ENCODE measurements at regions not wholly inside any gene's neighbourhood (a gene's known extent, or its start where the extent isn't known, plus 50 kb on each side); places are given as distances from the start of the nearest gene placed in this dataset.

DNA sequence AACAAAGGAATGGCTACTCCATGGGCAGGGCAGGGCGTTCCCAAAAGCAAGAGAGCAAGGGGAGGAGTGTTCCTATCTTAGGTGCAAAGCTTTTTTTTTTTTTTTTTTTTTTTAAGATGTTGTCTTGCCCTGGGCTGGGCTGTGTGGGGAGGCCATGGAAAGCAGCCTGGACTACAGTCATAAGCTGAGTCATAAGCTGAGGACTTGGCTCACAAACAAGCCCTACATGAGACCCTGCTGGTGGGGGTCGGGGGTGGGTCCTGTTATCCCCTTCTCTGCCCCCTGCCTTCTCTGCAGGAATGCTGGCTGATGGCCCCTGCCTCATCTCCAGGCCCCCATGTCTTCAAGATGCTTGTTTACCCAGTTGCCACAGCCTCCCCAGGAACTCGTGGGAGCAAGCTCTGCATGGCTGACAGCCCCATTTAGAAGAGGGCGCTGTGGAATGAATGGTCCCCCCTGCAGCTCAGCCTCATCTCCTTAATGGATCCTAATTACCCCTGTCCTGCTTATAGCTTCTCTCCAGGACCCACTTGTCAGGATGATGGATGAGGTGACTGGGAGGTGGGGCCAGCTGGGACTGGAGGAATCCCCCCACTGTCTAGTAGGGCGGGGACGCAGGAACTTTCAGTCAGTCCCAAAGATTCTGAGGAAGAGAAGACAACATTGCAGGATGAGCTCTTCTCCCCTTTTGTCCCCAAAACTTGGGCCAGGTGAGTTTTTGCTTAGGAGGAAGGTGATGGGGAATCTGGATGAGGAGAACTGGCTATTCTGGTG lies 340.8 kb upstream of the PODXL start:
- H3K27me3 ChIP-seq (ENCODE audit: control insufficient read depth, insufficient read depth, low read length) = no peaks in the 10 kb centered on the region
- WGBS (ENCODE audit: insufficient coverage) = 71% methylated on average over 6 of the region's 6 CpGs

DNA sequence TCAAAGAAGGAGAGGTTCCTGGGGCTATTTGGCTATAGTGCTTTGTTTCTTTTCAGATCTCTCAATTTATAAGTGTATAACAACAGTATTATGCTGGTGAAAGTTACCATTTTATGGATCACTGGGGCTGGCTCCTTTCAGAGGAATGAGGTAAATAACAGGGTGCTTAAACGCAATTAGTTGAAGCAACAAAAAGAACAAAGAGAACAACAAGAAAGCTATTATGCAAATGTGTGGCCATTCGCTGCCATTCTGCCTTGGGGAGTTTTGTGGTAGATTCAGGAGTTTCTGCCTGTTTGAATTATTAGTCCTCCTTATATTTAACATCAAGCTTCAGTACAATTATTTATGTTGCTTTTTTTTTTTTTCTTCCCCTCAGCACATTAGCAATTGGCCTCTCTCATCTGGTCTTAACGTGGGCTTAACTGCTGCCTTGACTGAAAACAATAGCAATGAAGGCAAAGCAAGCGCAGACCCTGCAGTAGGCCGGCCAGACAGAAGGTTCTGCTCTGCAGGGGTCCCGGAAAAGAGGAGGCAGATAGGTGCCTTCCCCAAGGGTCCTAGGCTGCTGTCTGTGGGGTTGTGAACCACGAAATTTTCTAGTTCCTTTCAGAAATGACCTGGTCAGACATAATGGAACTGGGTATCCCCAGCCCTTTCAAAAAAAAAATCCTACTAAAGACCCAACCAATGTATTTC lies 339.9 kb upstream of the PODXL start:
- H3K4me3 ChIP-seq (ENCODE audit: low read length) = no peak overlapping the region
- no peaks in the 10 kb centered on the region for H3K27me3 ChIP-seq (ENCODE audit: control insufficient read depth, insufficient read depth, low read length)
- no peak overlapping the region for H3K4me3 Mint-ChIP-seq
- no peaks in the 10 kb centered on the region for H3K9me3 ChIP-seq (ENCODE audit: control insufficient read depth, insufficient read depth, low read length)
- peaks cover 0 to 5% of the 10 kb centered on the region in 2 donors for H3K4me1 Mint-ChIP-seq
- TF ChIP-seq, protein P1, sequence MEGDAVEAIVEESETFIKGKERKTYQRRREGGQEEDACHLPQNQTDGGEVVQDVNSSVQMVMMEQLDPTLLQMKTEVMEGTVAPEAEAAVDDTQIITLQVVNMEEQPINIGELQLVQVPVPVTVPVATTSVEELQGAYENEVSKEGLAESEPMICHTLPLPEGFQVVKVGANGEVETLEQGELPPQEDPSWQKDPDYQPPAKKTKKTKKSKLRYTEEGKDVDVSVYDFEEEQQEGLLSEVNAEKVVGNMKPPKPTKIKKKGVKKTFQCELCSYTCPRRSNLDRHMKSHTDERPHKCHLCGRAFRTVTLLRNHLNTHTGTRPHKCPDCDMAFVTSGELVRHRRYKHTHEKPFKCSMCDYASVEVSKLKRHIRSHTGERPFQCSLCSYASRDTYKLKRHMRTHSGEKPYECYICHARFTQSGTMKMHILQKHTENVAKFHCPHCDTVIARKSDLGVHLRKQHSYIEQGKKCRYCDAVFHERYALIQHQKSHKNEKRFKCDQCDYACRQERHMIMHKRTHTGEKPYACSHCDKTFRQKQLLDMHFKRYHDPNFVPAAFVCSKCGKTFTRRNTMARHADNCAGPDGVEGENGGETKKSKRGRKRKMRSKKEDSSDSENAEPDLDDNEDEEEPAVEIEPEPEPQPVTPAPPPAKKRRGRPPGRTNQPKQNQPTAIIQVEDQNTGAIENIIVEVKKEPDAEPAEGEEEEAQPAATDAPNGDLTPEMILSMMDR (IDR thresholded peaks at IDR 0.05) = no peak
- H3K27me3 Mint-ChIP-seq (ENCODE audit: low read depth in 2 of 2) = peaks cover 8 to 28% of the 10 kb centered on the region in 2 donors
- peaks cover 0 to 4% of the 10 kb centered on the region in 2 donors for H3K9me3 Mint-ChIP-seq
- no peak for DNase-seq
- no peak overlapping the region for H3K27ac ChIP-seq (ENCODE audit: low read length)
- no peaks in the 10 kb centered on the region for H3K36me3 Mint-ChIP-seq
- WGBS (ENCODE audit: insufficient coverage) = 77% methylated on average over 7 of the region's 7 CpGs
- ATAC-seq = no peak
- no peaks in the 10 kb centered on the region for H3K36me3 ChIP-seq (ENCODE audit: control insufficient read depth, insufficient read depth, low read length)
- no peaks in the 10 kb centered on the region for H3K4me1 ChIP-seq (ENCODE audit: control insufficient read depth, insufficient read depth, low read length)
- H3K27ac Mint-ChIP-seq = no peak overlapping the region
- intact Hi-C loops (cut with micrococcal nuclease) = no loop called here

More for the DNA sequence above, 340.8 kb upstream of the PODXL start:
- no peak overlapping the region for H3K27ac ChIP-seq (ENCODE audit: low read length)
- ATAC-seq (no peak), DNase-seq (no peak)
- Mint-ChIP-seq H3K36me3 (no peaks in the 10 kb centered on the region), H3K4me1 (peaks cover 0 to 5% of the 10 kb centered on the region in 2 donors), H3K4me3 (no peak overlapping the region), H3K27ac (no peak overlapping the region), H3K27me3 (ENCODE audit: low read depth in 2 of 2) (peaks cover 8 to 24% of the 10 kb centered on the region in 2 donors), H3K9me3 (peaks cover 0 to 4% of the 10 kb centered on the region in 2 donors)
- H3K4me3 ChIP-seq (ENCODE audit: low read length) = no peak overlapping the region
- intact Hi-C loops (cut with micrococcal nuclease) = no loop called here
- TF ChIP-seq, protein P1 (IDR thresholded peaks at IDR 0.05) = no peak
- H3K4me1 ChIP-seq (ENCODE audit: control insufficient read depth, insufficient read depth, low read length) = no peaks in the 10 kb centered on the region
- H3K36me3 ChIP-seq (ENCODE audit: control insufficient read depth, insufficient read depth, low read length) = no peaks in the 10 kb centered on the region
- H3K9me3 ChIP-seq (ENCODE audit: control insufficient read depth, insufficient read depth, low read length) = no peaks in the 10 kb centered on the region

DNA sequence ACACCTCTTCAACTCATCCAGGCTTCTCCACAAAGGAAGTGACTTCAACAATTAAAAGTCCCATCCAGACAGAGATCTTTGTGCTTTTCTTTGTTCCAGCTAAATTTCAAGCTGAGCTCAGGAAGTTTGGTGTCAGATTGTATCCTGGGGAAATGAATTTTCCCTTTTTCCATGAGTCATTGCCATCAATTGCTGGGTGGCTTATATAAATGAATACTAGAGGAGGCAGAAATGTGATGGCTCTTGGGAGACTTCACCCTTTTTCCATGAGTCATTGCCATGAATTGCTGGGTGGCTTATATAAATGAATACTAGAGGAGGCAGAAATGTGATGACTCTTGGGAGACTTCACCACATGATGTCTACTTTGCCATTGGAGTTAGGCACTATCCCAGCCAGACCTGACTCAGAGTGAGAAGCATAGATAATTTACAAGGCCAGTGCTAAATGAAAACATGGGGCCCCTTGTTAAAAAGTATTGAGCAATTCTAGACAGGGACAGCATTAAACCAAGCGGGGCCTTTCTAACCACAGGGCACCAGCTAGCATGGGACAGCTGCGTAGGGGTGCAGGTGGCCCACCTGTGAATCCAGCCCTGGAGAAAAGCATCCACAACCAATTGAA lies 339.2 kb upstream of the PODXL start:
- H3K4me1 Mint-ChIP-seq = peaks cover 0 to 5% of the 10 kb centered on the region in 2 donors
- Histone ChIP-seq H3K27me3 (ENCODE audit: control insufficient read depth, insufficient read depth, low read length) (no peaks in the 10 kb centered on the region), H3K27ac (ENCODE audit: low read length) (no peak overlapping the region), H3K36me3 (ENCODE audit: control insufficient read depth, insufficient read depth, low read length) (no peaks in the 10 kb centered on the region), H3K4me1 (ENCODE audit: control insufficient read depth, insufficient read depth, low read length) (no peaks in the 10 kb centered on the region), H3K4me3 (ENCODE audit: low read length) (no peak overlapping the region), H3K9me3 (ENCODE audit: control insufficient read depth, insufficient read depth, low read length) (no peaks in the 10 kb centered on the region)
- TF ChIP-seq, protein P1 (IDR thresholded peaks at IDR 0.05) = no peak
- no peak overlapping the region for H3K4me3 Mint-ChIP-seq
- intact Hi-C loops (cut with micrococcal nuclease) = no loop called here
- H3K36me3 Mint-ChIP-seq = no peaks in the 10 kb centered on the region
- H3K9me3 Mint-ChIP-seq = peaks cover 0 to 4% of the 10 kb centered on the region in 2 donors
- no peak overlapping the region for H3K27ac Mint-ChIP-seq
- DNase-seq = no peak
- 87% methylated on average over 2 of the region's 2 CpGs for WGBS (ENCODE audit: insufficient coverage)
- no peak for ATAC-seq
- peaks cover 8 to 34% of the 10 kb centered on the region in 2 donors for H3K27me3 Mint-ChIP-seq (ENCODE audit: low read depth in 2 of 2)
